Activated naive CD8-positive, alpha-beta T cell treated with anti-CD3 and anti-CD28 coated beads, Interleukin-2, amount 10 ng/mL, durations not matched to agents 7 days and 5 days (primary cell): ENCODE measurements at regions not wholly inside any gene's neighbourhood (a gene's known extent, or its start where the extent isn't known, plus 50 kb on each side); places are given as distances from the start of the nearest gene placed in this dataset.
A peak's percentile ranks its signal among the peaks of the same experiment; 100 is the strongest.

Experiments used
- ATAC-seq: fragments of 150-1000 bp; cut with Tn5 transposase; one replicate; pipeline ENCODE4 v1.10.0; 2021; ENCODE audit warnings: low read depth, moderate library complexity
- POLR2A ChIA-PET: fragments of 350-600 bp; sonication (Branson Sonifier 250); formaldehyde crosslinking; loops from one replicate; lab custom pipeline; 2021; ENCODE audit warnings: antibody characterized with exemption; lab: Charles Lee
- DNase-seq: peaks from one replicate; pipeline ENCODE4 v3.0.0; 2021
- H3K27ac Mint-ChIP-seq: one replicate; pipeline ENCODE4 v1.8.0; 2022; ENCODE audit warnings: mild to moderate bottlenecking, mixed read lengths
- H3K27me3 Mint-ChIP-seq: one replicate; pipeline ENCODE4 v1.8.0; 2022; ENCODE audit warnings: mild to moderate bottlenecking, moderate library complexity, mixed read lengths
- H3K36me3 Mint-ChIP-seq: one replicate; pipeline ENCODE4 v1.8.0; 2021; ENCODE audit warnings: mild to moderate bottlenecking, mixed read lengths
- H3K4me1 Mint-ChIP-seq: one replicate; pipeline ENCODE4 v1.8.0; 2021; ENCODE audit warnings: mixed read lengths
- H3K4me3 Mint-ChIP-seq: one replicate; pipeline ENCODE4 v1.8.0; 2022; ENCODE audit warnings: mild to moderate bottlenecking, moderate library complexity, mixed read lengths
- H3K9me3 Mint-ChIP-seq: one replicate; pipeline ENCODE4 v1.8.0; 2021; ENCODE audit warnings: mixed read lengths

DNA sequence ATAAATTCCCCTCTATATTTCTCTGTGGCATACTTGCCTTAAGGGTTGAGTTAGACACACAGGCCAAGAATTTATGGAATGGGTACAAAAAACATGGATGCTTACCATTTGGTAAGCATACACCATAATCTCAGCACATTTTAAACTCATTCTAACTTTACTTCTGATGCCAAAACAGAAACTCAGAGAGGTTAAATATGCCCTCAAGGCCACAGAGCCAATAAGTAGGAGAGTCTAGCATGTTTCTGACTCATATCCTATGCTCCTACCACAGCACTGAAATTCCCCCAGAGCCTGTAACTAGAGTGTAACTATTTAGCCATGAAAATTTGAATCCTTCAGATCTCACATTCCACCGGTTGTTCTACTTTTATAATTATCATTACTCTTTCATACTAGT lies 559.7 kb downstream of the ACTL7B start:
- Mint-ChIP-seq H3K4me1 (no peaks in the 10 kb centered on the region), H3K27ac (no peak overlapping the region), H3K36me3 (no peaks in the 10 kb centered on the region), H3K9me3 (no peaks in the 10 kb centered on the region), H3K27me3 (no peaks in the 10 kb centered on the region), H3K4me3 (no peak overlapping the region)
- DNase-seq, result no peak
- ATAC-seq, result no peak
- POLR2A ChIA-PET, result no interaction called here

DNA sequence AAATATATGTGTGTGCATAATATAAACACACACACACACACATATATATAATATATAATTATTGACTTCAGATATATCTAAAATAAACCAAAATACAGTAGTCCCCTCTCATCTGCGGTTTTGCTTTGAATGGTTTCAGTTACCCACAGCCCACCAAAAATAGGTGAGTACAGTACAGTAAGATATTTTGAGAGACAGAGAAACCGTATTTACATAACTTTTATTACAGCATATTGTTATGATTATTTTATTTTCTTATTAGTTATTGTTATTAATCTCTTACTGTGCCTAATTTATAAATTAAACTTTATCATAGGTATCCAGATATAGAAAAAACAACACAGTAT lies 564.2 kb downstream of the ACTL7B start:
- no peaks in the 10 kb centered on the region for H3K27me3 Mint-ChIP-seq
- no peaks in the 10 kb centered on the region for H3K4me1 Mint-ChIP-seq
- ATAC-seq, result no peak
- POLR2A ChIA-PET, result no interaction called here
- peaks cover 4% of the 10 kb centered on the region for H3K9me3 Mint-ChIP-seq
- no peak overlapping the region for H3K4me3 Mint-ChIP-seq
- H3K27ac Mint-ChIP-seq, result no peak overlapping the region
- no peak for DNase-seq
- no peaks in the 10 kb centered on the region for H3K36me3 Mint-ChIP-seq

DNA sequence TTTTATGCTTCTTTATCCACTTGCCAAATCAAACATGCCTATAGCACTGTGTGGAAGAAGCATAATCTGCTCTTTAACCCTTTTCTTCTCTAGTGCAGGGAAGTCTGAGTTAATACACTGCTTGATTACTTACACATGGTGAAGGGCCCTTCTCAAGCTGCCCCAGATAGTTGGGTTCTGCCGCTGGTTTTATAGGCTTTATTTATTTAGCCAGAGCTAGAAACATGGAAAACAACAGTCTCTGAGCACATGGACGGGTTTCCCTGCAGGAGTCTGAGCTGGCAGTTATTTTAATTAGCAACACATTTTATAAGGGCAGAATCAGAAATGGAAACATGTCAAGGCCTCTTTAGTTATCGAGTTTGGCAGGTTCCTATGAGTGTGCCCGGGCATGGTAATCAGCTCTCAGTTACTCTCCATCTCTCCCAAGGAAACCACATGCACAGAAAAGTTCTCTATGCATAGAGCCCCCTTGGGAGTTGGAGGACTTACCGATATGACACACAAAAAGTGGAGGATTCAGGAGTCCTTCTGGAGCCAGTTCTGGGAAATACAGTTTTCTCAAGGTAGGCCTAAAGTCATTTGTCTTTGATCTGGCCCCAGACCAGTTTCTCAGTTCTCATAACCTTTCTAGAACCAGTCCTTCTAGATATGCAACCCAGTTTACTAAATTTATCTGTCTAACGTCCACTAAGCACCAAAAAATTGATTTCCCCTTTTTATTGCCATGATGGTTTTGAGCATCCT lies 564.8 kb downstream of the ACTL7B start:
- Mint-ChIP-seq H3K27ac (no peak overlapping the region), H3K4me3 (no peak overlapping the region), H3K36me3 (no peaks in the 10 kb centered on the region), H3K27me3 (no peaks in the 10 kb centered on the region), H3K9me3 (peaks cover 4% of the 10 kb centered on the region), H3K4me1 (no peaks in the 10 kb centered on the region)
- DNase-seq (no peak), ATAC-seq (no peak)
- POLR2A ChIA-PET, result no interaction called here

DNA sequence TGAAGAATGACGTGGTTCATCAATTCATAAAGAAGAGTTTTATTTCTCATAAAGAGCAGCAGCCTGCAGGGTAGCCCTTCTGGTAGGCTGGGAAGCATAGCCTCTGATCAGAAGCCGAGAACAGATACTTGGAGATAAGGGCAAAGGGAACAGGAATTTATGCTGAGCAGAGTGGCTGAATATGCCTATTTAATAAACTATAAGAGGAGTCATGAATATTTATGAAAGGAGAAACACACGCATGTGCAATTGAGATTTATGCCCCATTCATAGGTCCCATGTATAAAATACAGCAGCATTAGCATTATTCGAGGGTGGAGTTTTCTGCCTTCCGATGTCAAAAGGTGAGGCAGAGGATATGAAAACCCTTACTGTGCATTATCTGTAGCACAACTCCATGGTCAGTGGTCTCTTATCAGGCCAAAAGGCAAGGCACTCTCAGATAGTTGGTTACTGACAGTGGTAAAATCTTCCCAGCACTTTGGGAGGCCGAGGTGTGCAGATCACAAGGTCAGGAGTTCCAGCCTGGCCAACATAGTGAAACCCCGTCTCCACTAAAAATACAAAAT lies 569.1 kb downstream of the ACTL7B start:
- POLR2A ChIA-PET, result no interaction called here
- H3K4me1 Mint-ChIP-seq, result no peaks in the 10 kb centered on the region
- H3K9me3 Mint-ChIP-seq, result peaks cover 4% of the 10 kb centered on the region
- no peak for DNase-seq
- H3K27ac Mint-ChIP-seq, result no peak overlapping the region
- H3K36me3 Mint-ChIP-seq, result no peaks in the 10 kb centered on the region
- H3K4me3 Mint-ChIP-seq, result no peak overlapping the region
- H3K27me3 Mint-ChIP-seq, result no peaks in the 10 kb centered on the region
- no peak for ATAC-seq

DNA sequence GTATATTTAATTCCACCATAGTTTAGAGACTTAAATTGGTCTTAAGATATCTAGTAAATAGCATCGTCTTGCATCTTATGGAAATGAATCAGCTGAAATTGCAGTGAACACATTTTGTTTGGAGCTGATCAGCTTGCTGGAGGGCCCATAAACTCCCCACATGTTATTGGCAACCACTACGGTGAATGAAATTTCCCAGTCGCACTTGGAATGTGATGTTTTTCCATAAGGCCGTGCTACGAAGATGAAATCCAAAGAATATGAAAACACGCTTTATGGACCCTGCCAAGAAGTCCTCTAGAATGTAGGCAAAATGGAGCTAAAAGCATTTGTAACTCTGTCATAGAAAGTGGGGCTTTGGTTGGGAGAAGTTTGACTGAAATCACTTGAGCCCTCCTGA lies 572.1 kb downstream of the ACTL7B start:
- H3K36me3 Mint-ChIP-seq, result no peaks in the 10 kb centered on the region
- POLR2A ChIA-PET, result no interaction called here

DNA sequence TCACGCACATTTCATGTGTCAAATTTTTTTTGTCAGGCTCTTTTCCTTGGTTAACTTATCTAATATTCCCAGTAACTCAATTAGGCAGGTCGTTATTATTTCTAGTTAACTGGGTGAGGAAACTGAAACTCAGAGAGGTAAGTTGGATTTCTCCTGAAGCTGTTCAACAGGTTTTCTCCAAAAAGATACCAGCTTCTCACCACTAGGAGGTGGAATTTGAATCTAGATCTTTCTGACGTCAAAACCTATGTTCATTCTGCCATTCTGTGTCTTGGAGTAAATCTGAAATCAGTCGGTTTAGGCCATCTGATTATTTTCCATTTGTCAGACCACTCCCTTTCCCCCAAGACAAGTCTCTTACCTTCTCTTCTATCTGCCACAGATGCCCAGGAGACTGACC lies 572.9 kb downstream of the ACTL7B start:
- ATAC-seq (no peak), DNase-seq (no peak)
- H3K27me3 Mint-ChIP-seq, result no peaks in the 10 kb centered on the region
- H3K36me3 Mint-ChIP-seq, result no peaks in the 10 kb centered on the region
- H3K27ac Mint-ChIP-seq, result no peak overlapping the region
- H3K4me1 Mint-ChIP-seq, result no peaks in the 10 kb centered on the region
- no peak overlapping the region for H3K4me3 Mint-ChIP-seq
- POLR2A ChIA-PET, result no interaction called here
- no peaks in the 10 kb centered on the region for H3K9me3 Mint-ChIP-seq

More for the DNA sequence above, 572.1 kb downstream of the ACTL7B start:
- Mint-ChIP-seq H3K4me1 (no peaks in the 10 kb centered on the region), H3K27me3 (no peaks in the 10 kb centered on the region), H3K27ac (no peak overlapping the region), H3K9me3 (no peaks in the 10 kb centered on the region), H3K4me3 (no peak overlapping the region)
- ATAC-seq (no peak), DNase-seq (no peak)

DNA sequence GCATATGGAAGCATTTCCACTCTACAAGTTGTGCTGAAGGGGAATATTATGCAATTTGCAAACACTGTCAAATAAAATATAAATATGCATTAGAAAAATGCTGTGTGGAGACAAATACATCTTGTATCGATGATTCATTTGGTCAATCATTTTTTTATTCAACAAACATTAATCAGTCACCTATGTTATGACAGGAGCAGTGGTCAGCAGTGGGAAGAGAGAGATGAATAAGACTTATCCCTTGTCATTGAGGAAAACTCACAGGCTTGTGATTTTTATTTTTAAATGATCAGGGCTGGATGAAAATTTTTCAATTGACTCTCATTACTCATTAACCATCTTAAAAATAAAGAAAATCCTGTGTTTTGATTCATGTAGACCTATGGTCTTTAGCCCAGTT lies 574.1 kb downstream of the ACTL7B start:
- H3K36me3 Mint-ChIP-seq, result no peaks in the 10 kb centered on the region

DNA sequence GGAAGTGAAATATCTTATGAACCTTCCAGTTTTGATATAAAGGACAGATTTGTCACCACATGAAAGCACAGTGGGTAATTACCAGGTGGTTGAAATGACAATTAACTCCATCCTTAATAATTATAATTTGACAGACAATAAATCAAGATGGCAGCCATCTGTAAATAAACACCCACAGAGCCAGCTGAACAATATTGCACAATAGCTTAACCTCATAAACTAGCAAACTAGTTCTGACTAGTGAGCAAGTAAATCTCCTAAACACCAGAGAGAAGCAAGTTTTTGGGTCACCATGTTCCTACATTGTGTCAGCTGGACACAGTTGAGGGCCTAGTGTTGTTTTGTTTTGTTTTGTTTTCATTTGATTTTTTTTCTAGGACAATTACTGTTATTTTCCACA lies 577.4 kb downstream of the ACTL7B start:
- Mint-ChIP-seq H3K27me3 (no peaks in the 10 kb centered on the region), H3K9me3 (peaks cover 3% of the 10 kb centered on the region), H3K27ac (no peak overlapping the region), H3K4me1 (no peaks in the 10 kb centered on the region), H3K36me3 (no peaks in the 10 kb centered on the region), H3K4me3 (no peak overlapping the region)
- DNase-seq, result no peak
- no peak for ATAC-seq
- POLR2A ChIA-PET, result no interaction called here

More for the DNA sequence above, 574.1 kb downstream of the ACTL7B start:
- Mint-ChIP-seq H3K4me3 (no peak overlapping the region), H3K4me1 (no peaks in the 10 kb centered on the region), H3K9me3 (no peaks in the 10 kb centered on the region), H3K27me3 (no peaks in the 10 kb centered on the region), H3K27ac (no peak overlapping the region)
- POLR2A ChIA-PET, result no interaction called here
- ATAC-seq, result no peak
- DNase-seq, result no peak

DNA sequence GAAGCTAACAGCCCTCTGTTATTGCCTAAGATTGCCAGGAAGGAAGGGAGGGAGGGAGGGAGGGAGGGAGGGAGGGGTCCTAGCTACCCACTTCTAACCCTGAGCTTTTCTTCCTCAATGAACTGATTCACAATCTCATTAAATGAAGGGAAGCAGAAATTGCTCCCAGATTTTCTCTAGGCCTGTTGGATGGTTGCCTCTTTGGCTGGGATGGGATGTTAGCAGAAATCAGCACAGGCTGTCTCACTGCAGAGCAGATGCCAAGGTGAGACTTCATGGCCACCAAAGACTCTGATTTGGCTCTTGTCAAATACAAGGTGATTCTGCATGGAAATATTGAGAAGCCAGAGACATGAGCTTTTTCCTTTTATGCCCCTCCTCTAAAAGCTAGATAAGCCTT lies 578.6 kb downstream of the ACTL7B start:
- peaks cover 2% of the 10 kb centered on the region for H3K4me1 Mint-ChIP-seq
- peaks cover 3% of the 10 kb centered on the region for H3K9me3 Mint-ChIP-seq
- DNase-seq, result no peak
- H3K36me3 Mint-ChIP-seq, result no peaks in the 10 kb centered on the region
- H3K27ac Mint-ChIP-seq, result no peak overlapping the region
- no peak overlapping the region for H3K4me3 Mint-ChIP-seq
- POLR2A ChIA-PET, result no interaction called here
- no peaks in the 10 kb centered on the region for H3K27me3 Mint-ChIP-seq
- ATAC-seq, result no peak

DNA sequence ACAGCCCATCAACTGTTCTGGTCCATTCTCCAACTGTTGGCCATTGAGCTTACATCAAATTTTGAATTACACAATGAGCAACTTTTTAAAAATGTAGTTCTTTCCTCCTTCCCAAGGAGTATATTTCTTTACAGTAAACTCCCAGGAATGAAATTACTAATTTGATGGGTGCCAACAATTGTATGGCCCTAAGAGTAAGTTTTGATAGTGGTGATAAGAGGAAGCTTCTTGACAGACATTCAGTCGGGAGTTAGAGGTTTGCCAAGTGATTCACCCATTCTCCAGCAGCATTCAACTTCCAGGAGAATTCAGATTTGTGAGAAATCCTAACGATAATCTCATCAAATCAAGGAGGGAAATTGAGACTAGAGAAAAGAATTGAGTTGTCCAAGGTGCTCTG lies 579.9 kb downstream of the ACTL7B start:
- H3K4me1 Mint-ChIP-seq, result peaks cover 3% of the 10 kb centered on the region
- ATAC-seq, result no peak
- no peaks in the 10 kb centered on the region for H3K36me3 Mint-ChIP-seq
- no peak overlapping the region for H3K27ac Mint-ChIP-seq
- peaks cover 3% of the 10 kb centered on the region for H3K9me3 Mint-ChIP-seq
- H3K27me3 Mint-ChIP-seq, result no peaks in the 10 kb centered on the region
- H3K4me3 Mint-ChIP-seq, result no peak overlapping the region
- POLR2A ChIA-PET, result no interaction called here
- DNase-seq, result no peak

DNA sequence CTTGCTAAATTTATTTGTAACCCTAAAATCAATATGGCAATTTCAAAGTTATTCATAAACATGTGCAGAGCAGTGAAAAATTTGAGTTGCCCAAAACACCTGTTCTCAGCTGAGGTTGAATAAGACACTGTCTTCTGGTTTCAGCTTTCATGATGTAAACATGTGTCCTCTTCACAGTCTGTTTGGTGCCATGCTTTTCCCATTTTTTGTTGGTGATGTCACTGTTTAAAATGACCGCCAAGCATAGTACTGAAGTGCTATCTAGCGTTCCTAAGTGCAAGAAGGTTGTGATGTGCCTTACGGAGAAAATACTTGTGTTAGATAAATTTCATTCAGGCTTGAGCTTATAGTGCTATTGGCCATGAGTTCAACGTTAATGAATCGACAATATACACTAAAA lies 580.8 kb downstream of the ACTL7B start:
- no peak for DNase-seq
- ATAC-seq, result no peak
- POLR2A ChIA-PET, result no interaction called here

DNA sequence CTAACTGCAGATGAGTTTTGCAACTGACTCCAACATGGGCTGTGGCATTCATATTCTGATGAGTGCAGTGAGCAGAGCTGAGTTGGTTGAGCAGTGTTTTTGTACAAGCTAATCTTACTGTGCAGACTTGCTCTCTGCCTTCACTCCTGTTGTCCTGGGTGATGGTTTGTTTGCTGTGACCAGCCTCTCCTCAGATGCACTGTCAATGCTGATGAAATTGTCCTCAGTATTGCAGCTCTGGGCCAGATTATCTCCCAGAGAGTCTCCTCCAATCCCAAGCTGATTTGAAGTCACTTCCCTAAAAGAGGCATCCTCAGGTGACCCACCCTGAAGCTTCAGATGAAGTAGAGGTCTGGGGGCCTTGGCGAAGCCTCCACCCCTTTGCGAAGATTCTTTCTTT lies 581.8 kb downstream of the ACTL7B start:
- Mint-ChIP-seq H3K4me3 (no peak overlapping the region), H3K27ac (no peak overlapping the region), H3K27me3 (no peaks in the 10 kb centered on the region), H3K4me1 (peaks cover 3% of the 10 kb centered on the region), H3K9me3 (peaks cover 3% of the 10 kb centered on the region), H3K36me3 (no peaks in the 10 kb centered on the region)
- ATAC-seq (no peak), DNase-seq (no peak)
- POLR2A ChIA-PET, result no interaction called here

More for the DNA sequence above, 580.8 kb downstream of the ACTL7B start:
- H3K4me1 Mint-ChIP-seq, result peaks cover 3% of the 10 kb centered on the region
- no peaks in the 10 kb centered on the region for H3K27me3 Mint-ChIP-seq
- H3K4me3 Mint-ChIP-seq, result no peak overlapping the region
- H3K36me3 Mint-ChIP-seq, result no peaks in the 10 kb centered on the region
- H3K9me3 Mint-ChIP-seq, result peaks cover 3% of the 10 kb centered on the region
- H3K27ac Mint-ChIP-seq, result no peak overlapping the region

DNA sequence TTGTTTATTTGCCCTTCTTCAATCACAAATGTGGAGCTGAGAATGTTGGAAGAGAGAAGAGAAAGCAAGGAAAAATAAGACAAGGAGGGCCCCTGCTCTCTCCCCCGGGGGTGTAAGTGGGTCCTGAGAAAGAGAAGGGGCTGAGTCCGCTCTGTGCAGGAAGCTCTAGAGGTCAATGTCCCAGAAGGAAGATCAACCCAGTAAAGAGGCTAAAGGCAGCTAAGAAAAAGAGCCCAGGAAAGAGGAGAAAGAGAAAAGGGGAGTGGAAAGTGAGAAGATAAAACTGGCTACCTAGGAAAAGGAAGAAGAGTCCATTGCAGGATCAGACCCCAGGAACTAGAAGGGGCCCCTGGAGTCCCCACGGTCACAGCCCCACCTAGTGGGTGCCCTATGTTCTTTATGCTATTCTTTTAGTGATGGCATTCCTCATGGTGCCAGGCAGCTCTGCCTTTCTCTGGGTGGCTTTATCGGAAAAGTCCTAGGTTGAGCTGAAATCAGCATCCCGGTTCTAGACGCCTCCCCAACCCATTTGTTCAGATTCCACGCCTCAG lies 583.4 kb downstream of the ACTL7B start:
- Mint-ChIP-seq H3K4me3 (peak overlapping the region; percentile 19), H3K27ac (no peak overlapping the region), H3K9me3 (peaks cover 5% of the 10 kb centered on the region), H3K27me3 (no peaks in the 10 kb centered on the region), H3K36me3 (no peaks in the 10 kb centered on the region), H3K4me1 (peaks cover 3% of the 10 kb centered on the region)
- DNase-seq (no peak), ATAC-seq (no peak)
- POLR2A ChIA-PET, result no interaction called here

DNA sequence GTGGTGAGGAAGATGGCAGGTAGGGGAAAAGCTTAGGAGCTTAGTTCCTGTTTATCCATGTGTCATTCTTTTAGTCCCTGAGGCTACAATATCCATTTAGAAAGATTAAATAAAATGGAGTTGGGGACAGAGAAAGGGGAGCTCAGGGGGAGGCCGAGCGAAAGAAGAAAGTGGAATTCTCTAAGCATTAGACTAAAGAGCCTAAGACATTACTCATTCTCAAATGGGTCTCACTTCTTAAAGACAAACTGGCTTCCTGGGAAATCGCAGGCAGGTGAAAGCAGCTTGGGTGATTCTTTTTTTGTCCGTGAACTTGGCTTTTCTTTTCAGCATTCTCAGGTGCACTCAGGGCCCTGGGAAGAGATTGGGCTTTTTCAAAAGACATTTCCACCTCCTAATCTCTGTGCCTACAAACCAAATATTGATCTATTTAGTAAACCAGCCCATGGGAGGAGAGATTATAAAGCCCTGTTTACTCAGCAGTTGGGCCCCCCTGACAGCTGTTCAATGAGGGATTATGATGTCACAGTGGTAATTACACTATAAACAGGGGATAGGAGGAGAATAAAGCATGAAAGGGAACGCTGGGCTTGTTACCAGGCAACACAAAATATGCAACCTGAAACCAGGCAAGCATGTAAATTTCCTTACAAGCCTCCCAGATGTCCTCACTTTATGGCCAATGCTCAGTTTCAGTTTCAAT lies 584.0 kb downstream of the ACTL7B start:
- no peak for ATAC-seq
- POLR2A ChIA-PET, result no interaction called here
- Mint-ChIP-seq H3K27me3 (no peaks in the 10 kb centered on the region), H3K4me3 (peak overlapping the region; percentile 19), H3K4me1 (peaks cover 3% of the 10 kb centered on the region), H3K27ac (no peak overlapping the region), H3K36me3 (no peaks in the 10 kb centered on the region), H3K9me3 (peaks cover 7% of the 10 kb centered on the region)
- no peak for DNase-seq
